Parathyroid adenoma (tissue), 2 donors: ENCODE measurements at regions not wholly inside any gene's neighbourhood (a gene's known extent, or its start where the extent isn't known, plus 50 kb on each side); places are given as distances from the start of the nearest gene placed in this dataset.

ENCODE experiments used
- H2AFZ ChIP-seq: fragments of 300-600 bp; sonication (generic); one replicate; pipeline ENCODE4 v1.7.0; 2017; ENCODE audit warnings: antibody characterized with exemption, mild to moderate bottlenecking
- H3K27ac ChIP-seq: fragments of 300-600 bp; sonication (generic); one replicate; pipeline ENCODE4 v1.7.0; 2017
- H3K27me3 ChIP-seq: fragments of 300-600 bp; sonication (generic); one replicate; pipeline ENCODE4 v1.7.0; 2017; ENCODE audit warnings: low read length; ENCODE audit not compliant: control insufficient read depth, insufficient read depth
- H3K36me3 ChIP-seq: fragments of 300-600 bp; sonication (generic); one replicate; pipeline ENCODE4 v1.7.0; 2017; ENCODE audit warnings: low read length; ENCODE audit not compliant: control insufficient read depth, insufficient read depth
- H3K4me1 ChIP-seq: fragments of 300-600 bp; sonication (generic); one replicate; pipeline ENCODE4 v1.7.0; 2017; ENCODE audit warnings: control low read depth
- H3K4me2 ChIP-seq: fragments of 300-600 bp; sonication (generic); one replicate; pipeline ENCODE4 v1.7.0; 2017; ENCODE audit warnings: low read length
- H3K4me3 ChIP-seq: fragments of 300-600 bp; sonication (generic); one replicate; pipeline ENCODE4 v1.7.0; 2017; ENCODE audit warnings: low read depth, low read length
- H3K79me2 ChIP-seq: fragments of 300-600 bp; sonication (generic); one replicate; pipeline ENCODE4 v1.7.0; 2017; ENCODE audit warnings: control low read depth
- H3K9ac ChIP-seq: fragments of 300-600 bp; sonication (generic); one replicate; pipeline ENCODE4 v1.7.0; 2017; ENCODE audit warnings: mild to moderate bottlenecking
- H3K9me3 ChIP-seq: fragments of 300-600 bp; sonication (generic); one replicate; pipeline ENCODE4 v1.7.0; 2017; ENCODE audit warnings: low read length; ENCODE audit not compliant: control insufficient read depth
- CTCF ChIP-seq: fragments of 300-600 bp; sonication (generic); IDR thresholded peaks from one replicate; pipeline ENCODE4 v1.7.0; 2017; ENCODE audit warnings: antibody characterized with exemption, mild to moderate bottlenecking
- donor health status: primary hyperparathyroidism.

GRCh38 chr2:149873936-149874335 is 286.4 kb upstream of the MMADHC start:
- TF ChIP-seq CTCF: no peak
- Histone ChIP-seq H3K4me2 (no peak overlapping the region), H3K9me3 (no peaks in the 10 kb centered on the region), H2AFZ (no peak overlapping the region), H3K79me2 (no peaks in the 10 kb centered on the region), H3K27ac (no peak overlapping the region), H3K4me1 (no peaks in the 10 kb centered on the region), H3K36me3 (no peaks in the 10 kb centered on the region), H3K9ac (no peak overlapping the region), H3K4me3 (no peak overlapping the region), H3K27me3 (no peaks in the 10 kb centered on the region)

GRCh38 chr2:149872638-149873150 is 285.1 kb upstream of the MMADHC start:
- Histone ChIP-seq H3K27me3 (no peaks in the 10 kb centered on the region), H3K9ac (no peak overlapping the region), H3K4me2 (no peak overlapping the region), H3K4me1 (no peaks in the 10 kb centered on the region), H2AFZ (no peak overlapping the region), H3K9me3 (no peaks in the 10 kb centered on the region), H3K79me2 (no peaks in the 10 kb centered on the region), H3K27ac (no peak overlapping the region), H3K36me3 (no peaks in the 10 kb centered on the region), H3K4me3 (no peak overlapping the region)
- no peak for TF ChIP-seq CTCF

GRCh38 chr2:149872041-149872440 is 284.5 kb upstream of the MMADHC start:
- Histone ChIP-seq H3K36me3 (no peaks in the 10 kb centered on the region), H3K9me3 (no peaks in the 10 kb centered on the region), H3K4me3 (no peak overlapping the region), H3K4me1 (no peaks in the 10 kb centered on the region), H3K27ac (no peak overlapping the region), H2AFZ (no peak overlapping the region), H3K27me3 (no peaks in the 10 kb centered on the region), H3K79me2 (no peaks in the 10 kb centered on the region), H3K4me2 (no peak overlapping the region), H3K9ac (no peak overlapping the region)
- no peak for TF ChIP-seq CTCF

GRCh38 chr2:149871091-149871885 is 283.7 kb upstream of the MMADHC start:
- no peak overlapping the region for H2AFZ ChIP-seq
- H3K27me3 ChIP-seq: no peaks in the 10 kb centered on the region
- H3K4me2 ChIP-seq: no peak overlapping the region
- no peaks in the 10 kb centered on the region for H3K36me3 ChIP-seq
- no peak overlapping the region for H3K27ac ChIP-seq
- no peak overlapping the region for H3K9ac ChIP-seq
- TF ChIP-seq CTCF: no peak
- H3K4me1 ChIP-seq: no peaks in the 10 kb centered on the region
- no peak overlapping the region for H3K4me3 ChIP-seq
- no peaks in the 10 kb centered on the region for H3K79me2 ChIP-seq
- no peaks in the 10 kb centered on the region for H3K9me3 ChIP-seq

- Histone ChIP-seq H2AFZ (no peak overlapping the region), H3K79me2 (no peaks in the 10 kb centered on the region), H3K4me2 (no peak overlapping the region), H3K9me3 (no peaks in the 10 kb centered on the region), H3K4me3 (no peak overlapping the region), H3K27ac (no peak overlapping the region), H3K36me3 (no peaks in the 10 kb centered on the region), H3K4me1 (no peaks in the 10 kb centered on the region), H3K27me3 (no peaks in the 10 kb centered on the region), H3K9ac (no peak overlapping the region)
- TF ChIP-seq CTCF: no peak
Observed at GRCh38 chr2:149863227-149863626, 275.7 kb upstream of the MMADHC start.
